GM12892 (cell line): ENCODE measurements at regions not wholly inside any gene's neighbourhood (a gene's known extent, or its start where the extent isn't known, plus 50 kb on each side); places are given as distances from the start of the nearest gene placed in this dataset.

Experiments used
- DNase-seq: peaks from one replicate; pipeline ENCODE4 v3.0.0; 2011; ENCODE audit not compliant: insufficient read length
- FAIRE-seq: peaks from 2 replicates; lab custom pipeline; 2011; peaks lifted over from hg19 to GRCh38; lab: Jason Lieb, UNC
- POLR2A ChIP-seq: IDR thresholded peaks from 2 replicates; pipeline ENCODE4 v1.6.1; 2011; ENCODE audit warnings: low read depth, low read length, control low read depth
- POLR2AphosphoS5 ChIP-seq: IDR thresholded peaks from 2 replicates; pipeline ENCODE4 v1.6.1; 2011; ENCODE audit warnings: low read depth, low read length, control low read depth
- TAF1 ChIP-seq: IDR thresholded peaks from 2 replicates; pipeline ENCODE4 v1.6.1; 2011; ENCODE audit warnings: low read depth, mild to moderate bottlenecking, control low read depth, low read length, borderline replicate concordance

- no peak for TF ChIP-seq POLR2AphosphoS5
- TF ChIP-seq TAF1: no peak
- TF ChIP-seq POLR2A: no peak
- FAIRE-seq (no peak), DNase-seq (no peak)
These were observed 93.8 kb downstream of the GLRX3 start for GRCh38 chr10:130230036-130230435.

GRCh38 chr10:130230611-130231010 is 94.4 kb downstream of the GLRX3 start:
- no peak for TF ChIP-seq TAF1
- no peak for TF ChIP-seq POLR2AphosphoS5
- no peak for TF ChIP-seq POLR2A
- DNase-seq (no peak), FAIRE-seq (no peak)

- FAIRE-seq (no peak), DNase-seq (no peak)
- TF ChIP-seq TAF1 (no peak), POLR2AphosphoS5 (no peak), POLR2A (no peak)
These were observed 95.1 kb downstream of the GLRX3 start for GRCh38 chr10:130231251-130231741.

GRCh38 chr10:130232166-130233034 is 96.2 kb downstream of the GLRX3 start:
- TF ChIP-seq POLR2A (no peak), POLR2AphosphoS5 (no peak), TAF1 (no peak)
- DNase-seq: no peak
- FAIRE-seq: no peak

- FAIRE-seq: no peak
- TF ChIP-seq TAF1 (no peak), POLR2AphosphoS5 (no peak), POLR2A (no peak)
- no peak for DNase-seq
These were observed 96.8 kb downstream of the GLRX3 start for GRCh38 chr10:130233035-130233360.

- no peak for TF ChIP-seq POLR2AphosphoS5
- no peak for TF ChIP-seq TAF1
- TF ChIP-seq POLR2A: no peak
- no peak for DNase-seq
- FAIRE-seq: no peak
These were observed 97.2 kb downstream of the GLRX3 start for GRCh38 chr10:130233426-130233825.

- TF ChIP-seq TAF1: no peak
- TF ChIP-seq POLR2A: no peak
- TF ChIP-seq POLR2AphosphoS5: no peak
- FAIRE-seq: no peak
- no peak for DNase-seq
These were observed 98.2 kb downstream of the GLRX3 start for GRCh38 chr10:130234171-130234965.

- TF ChIP-seq POLR2A (no peak), POLR2AphosphoS5 (no peak), TAF1 (no peak)
- DNase-seq (no peak), FAIRE-seq (no peak)
These were observed 100.5 kb downstream of the GLRX3 start for GRCh38 chr10:130236711-130237110.

GRCh38 chr10:130240409-130240808 is 104.2 kb downstream of the GLRX3 start:
- no peak for FAIRE-seq
- no peak for TF ChIP-seq POLR2AphosphoS5
- no peak for TF ChIP-seq TAF1
- TF ChIP-seq POLR2A: no peak
- DNase-seq: no peak

GRCh38 chr10:130242513-130242912 is 106.3 kb downstream of the GLRX3 start:
- DNase-seq (no peak), FAIRE-seq (no peak)
- TF ChIP-seq POLR2A (no peak), TAF1 (no peak), POLR2AphosphoS5 (no peak)

- no peak for FAIRE-seq
- no peak for DNase-seq
- no peak for TF ChIP-seq POLR2A
- no peak for TF ChIP-seq TAF1
- TF ChIP-seq POLR2AphosphoS5: no peak
These were observed 106.8 kb downstream of the GLRX3 start for GRCh38 chr10:130243015-130243414.

- FAIRE-seq: no peak
- TF ChIP-seq POLR2A (no peak), POLR2AphosphoS5 (no peak), TAF1 (no peak)
These were observed 108.1 kb downstream of the GLRX3 start for GRCh38 chr10:130244031-130244927.

More at GRCh38 chr10:130244031-130244927, 108.1 kb downstream of the GLRX3 start:
- no peak for DNase-seq
